K562 (cell line): ENCODE measurements at regions not wholly inside any gene's neighbourhood (a gene's known extent, or its start where the extent isn't known, plus 50 kb on each side); places are given as distances from the start of the nearest gene placed in this dataset.

Source experiments
- ATAC-seq: fragments of 200-7000 bp; cut with Tn5 transposase; 3 replicates; pipeline ENCODE4 v1.9.1; 2020; ENCODE audit warnings: moderate library complexity
- BruUV-seq: library from RNA; stranded (reverse); fragments of 400-500 nt; replicated peaks from 2 replicates; lab custom pipeline; 2021; lab: Mats Ljungman, UMichigan
- CTCF ChIA-PET: fragments of 300-600 bp; formaldehyde crosslinking; extraction: SDS; loops from one replicate; lab custom pipeline; 2021; ENCODE audit warnings: low intra/inter-chr PET ratio; lab: Yijun Ruan, JAX
- POLR2A ChIA-PET: fragments of 300-600, 350-650 bp; sonication (Branson Sonifier 250); formaldehyde crosslinking; extraction: SDS; loops from one replicate; lab custom pipeline; 2021; ENCODE audit warnings: antibody characterized with exemption, inconsistent platforms; lab: Yijun Ruan, JAX
- DNase-seq, 4 experiments: peaks; one replicate each; pipeline versions ENCODE4 v3.0.0 to v3.0.0-alpha.2; 2011 to 2018; ENCODE audit warnings: low spot score in 3 of 4, mixed read lengths in 3 of 4; ENCODE audit errors: extremely low read depth in 1 of 4
- FAIRE-seq: peaks from 2 replicates; lab custom pipeline; 2011; peaks lifted over from hg19 to GRCh38; lab: Jason Lieb, UNC
- H2AFZ ChIP-seq: 2 replicates; pipeline ENCODE4 v1.6.0; 2011; ENCODE audit warnings: low read depth, low read length, control low read depth, inconsistent platforms
- H3K27ac ChIP-seq: fragments of 200-600 bp; 3 replicates; pipeline ENCODE4 v1.8.0; 2011; ENCODE audit warnings: low read depth, mild to moderate bottlenecking, control low read depth, inconsistent platforms, low read length, moderate library complexity, mixed read lengths; ENCODE audit errors: extremely low read depth
- H3K27me3 ChIP-seq, 2 experiments: fragments of 300-600 bp in 1 of 2; 2 replicates in 1 of 2; 3 replicates in 1 of 2; pipeline versions ENCODE4 v1.6.0 to v1.8.0; 2011; ENCODE audit warnings: inconsistent platforms in 2 of 2, low read length in 2 of 2, mild to moderate bottlenecking in 1 of 2, mixed read lengths in 1 of 2, moderate library complexity in 1 of 2; ENCODE audit not compliant: control insufficient read depth in 2 of 2, insufficient read depth in 2 of 2
- H3K36me3 ChIP-seq: fragments of 300-600 bp; 3 replicates; pipeline ENCODE4 v1.8.0; 2011; ENCODE audit warnings: mild to moderate bottlenecking, low read length, inconsistent platforms; ENCODE audit not compliant: control insufficient read depth, insufficient read depth
- H3K4me1 ChIP-seq, 2 experiments: fragments of 200-600 bp in 1 of 2; replicated peaks in 1 of 2; 2 replicates in 1 of 2; 3 replicates in 1 of 2; pipeline versions ENCODE4 v1.5.1 to v1.8.0; 2011; ENCODE audit warnings: inconsistent platforms in 2 of 2, low read length in 2 of 2, mild to moderate bottlenecking in 1 of 2, mixed read lengths in 1 of 2, moderate library complexity in 1 of 2; ENCODE audit not compliant: control insufficient read depth in 2 of 2, insufficient read depth in 2 of 2
- H3K4me2 ChIP-seq: 2 replicates; pipeline ENCODE4 v1.6.1; 2011; ENCODE audit warnings: low read length, control low read depth, inconsistent platforms, mixed read lengths; ENCODE audit not compliant: insufficient read depth
- H3K4me3 ChIP-seq: fragments of 200-600 bp; sonication (generic), shearing (Covaris generic); 2 replicates; pipeline ENCODE4 v1.5.1; 2016; ENCODE audit warnings: control low read depth, inconsistent platforms
- H3K79me2 ChIP-seq: fragments of 200-600 bp; 3 replicates; pipeline ENCODE4 v1.8.0; 2011; ENCODE audit warnings: low read length, inconsistent platforms; ENCODE audit not compliant: control insufficient read depth, insufficient read depth
- H3K9ac ChIP-seq, 2 experiments: 2 replicates each; pipeline versions ENCODE4 v1.6.0 to v1.6.1; 2011; ENCODE audit warnings: low read depth in 2 of 2, low read length in 2 of 2, control low read depth in 1 of 2, inconsistent platforms in 1 of 2, mild to moderate bottlenecking in 1 of 2, mixed read lengths in 1 of 2; ENCODE audit not compliant: insufficient read depth in 1 of 2
- H3K9me1 ChIP-seq: one replicate; pipeline ENCODE4 v1.6.0; 2011; ENCODE audit warnings: inconsistent platforms, mild to moderate bottlenecking, low read length, moderate library complexity; ENCODE audit not compliant: control insufficient read depth, insufficient read depth
- H3K9me3 ChIP-seq: replicated peaks from 2 replicates; pipeline ENCODE4 v1.5.1; 2011; ENCODE audit warnings: low read depth, low read length, inconsistent platforms; ENCODE audit not compliant: control insufficient read depth, insufficient read depth
- H4K20me1 ChIP-seq: replicated peaks from 2 replicates; pipeline ENCODE4 v1.6.1; 2011; ENCODE audit warnings: low read length, inconsistent platforms, mixed read lengths; ENCODE audit not compliant: control insufficient read depth, insufficient read depth
- ARID4B ChIP-seq: sonication (generic); formaldehyde crosslinking; IDR thresholded peaks from 2 replicates; pipeline ENCODE4 v1.8.0; 2022; ENCODE audit warnings: mild to moderate bottlenecking, missing genetic modification reagents
- ATF2 ChIP-seq: sonication (generic); formaldehyde crosslinking; IDR thresholded peaks from 2 replicates; pipeline ENCODE4 v1.8.1; 2022; ENCODE audit warnings: missing genetic modification reagents
- GTF2E2 ChIP-seq: fragments of 200-800 bp; sonication (Bioruptor generic); IDR thresholded peaks from 2 replicates; pipeline ENCODE4 v1.6.1; 2016; ENCODE audit warnings: missing genetic modification characterization, missing compliant biosample characterization
- HOXB6 ChIP-seq: fragments of 250-450 bp; sonication (Bioruptor Pico); IDR thresholded peaks from 2 replicates; pipeline ENCODE4 v1.5.1; 2022; ENCODE audit warnings: mild to moderate bottlenecking, borderline replicate concordance
- KAT7 ChIP-seq: sonication (generic); formaldehyde crosslinking; IDR thresholded peaks from 2 replicates; pipeline ENCODE4 v1.8.0; 2022; ENCODE audit warnings: missing genetic modification reagents, mild to moderate bottlenecking, borderline replicate concordance
- KDM5B ChIP-seq: fragments of 200-600 bp; sonication (generic); IDR thresholded peaks from 2 replicates; pipeline ENCODE4 v1.6.1; 2012; ENCODE audit warnings: low read depth, mild to moderate bottlenecking, moderate library complexity, low read length, control low read depth, inconsistent platforms; ENCODE audit not compliant: insufficient replicate concordance
- NFRKB ChIP-seq: fragments of 450-650 bp; IDR thresholded peaks from 2 replicates; pipeline ENCODE4 v1.6.1; 2016; ENCODE audit warnings: low read depth
- NR4A1 ChIP-seq, 2 experiments: fragments of 250-450 bp in 1 of 2; fragments of 450-650 bp in 1 of 2; sonication (Bioruptor Pico) in 1 of 2; IDR thresholded peaks; 2 replicates each; pipeline versions ENCODE4 v1.4.0 to v1.6.1; 2016 to 2020; ENCODE audit warnings: mild to moderate bottlenecking in 2 of 2, missing compliant biosample characterization in 1 of 2, missing genetic modification characterization in 1 of 2, moderate library complexity in 1 of 2
- PTBP1 ChIP-seq: fragments of 200-400 bp; formaldehyde crosslinking; IDR thresholded peaks from 2 replicates; pipeline ENCODE4 v1.6.1; 2017; ENCODE audit warnings: low read depth, low read length
- ZBTB43 ChIP-seq: sonication (generic); formaldehyde crosslinking; IDR thresholded peaks from 2 replicates; pipeline ENCODE4 v1.8.0; 2023; ENCODE audit warnings: mild to moderate bottlenecking, missing genetic modification reagents
- ZNF121 ChIP-seq: sonication (generic); formaldehyde crosslinking; conservative IDR thresholded peaks from 2 replicates; pipeline ENCODE4 v1.8.0; 2022; ENCODE audit warnings: missing genetic modification reagents
- WGBS: fragments of 100-300 bp; shearing (Covaris generic); methylation state at CpG from one replicate; pipeline ENCODE4 v1.1.6; 2016; ENCODE audit warnings: low coverage, mixed read lengths; ENCODE audit not compliant: insufficient coverage; ENCODE audit errors: missing lambda C conversion rate; 5-methylcytosine and 5-hydroxymethylcytosine counted together
- in situ Hi-C: fragments of 300-500 bp; cut with MboI; formaldehyde crosslinking; loops from 4 replicates; pipeline ENCODE4 v1.15.0; 2018; ENCODE audit warnings: inconsistent platforms, mixed read lengths
- intact Hi-C: fragments of 100-400 bp; cut with micrococcal nuclease; formaldehyde crosslinking; loops from 2 replicates; pipeline ENCODE4 v1.14.2; 2022

- no peaks in the 10 kb centered on the region for H3K36me3 ChIP-seq
- BruUV-seq, result no TSS peak
- no peaks in the 10 kb centered on the region for H3K4me1 ChIP-seq
- WGBS, result 0% methylated on average over 2 of the region's 3 CpGs
- in situ Hi-C loops (no loop called here), intact Hi-C loops (no loop called here)
- H4K20me1 ChIP-seq, result no peaks in the 10 kb centered on the region
- TF ChIP-seq NFRKB (no peak), NR4A1 (CRISPR knock-in tag; IDR thresholded peaks at IDR 0.05) (no peak), NR4A1 (tag; IDR thresholded peaks at IDR 0.05) (no peak), HOXB6 (CRISPR knock-in tag) (no peak), ZNF121 (no peak), GTF2E2 (tag) (no peak), PTBP1 (no peak), ATF2 (CRISPR knock-in tag) (no peak), ZBTB43 (CRISPR knock-in tag) (no peak), KDM5B (no peak), KAT7 (CRISPR knock-in tag) (no peak), ARID4B (CRISPR knock-in tag) (no peak)
- H3K9me3 ChIP-seq, result no peaks in the 10 kb centered on the region
- H3K79me2 ChIP-seq, result no peaks in the 10 kb centered on the region
- H3K4me3 ChIP-seq, result no peak overlapping the region
- no peak overlapping the region for H3K4me2 ChIP-seq
- no peak overlapping the region for H3K9ac ChIP-seq
- H3K27me3 ChIP-seq, result peaks cover 0 to 16% of the 10 kb centered on the region in 2 experiments; a peak in 2 of 5 replicates
- DNase-seq (no peak), ATAC-seq (no peak), FAIRE-seq (no peak)
- ChIA-PET POLR2A (no interaction called here), CTCF (no interaction called here)
- H3K27ac ChIP-seq, result no peak overlapping the region
- no peaks in the 10 kb centered on the region for H3K9me1 ChIP-seq
- no peak overlapping the region for H2AFZ ChIP-seq
These were observed 314.1 kb downstream of the MYCN start for GRCh38 chr2:16254356-16254965.
